GM23248 (cell line): ENCODE measurements at regions not wholly inside any gene's neighbourhood (a gene's known extent, or its start where the extent isn't known, plus 50 kb on each side); places are given as distances from the start of the nearest gene placed in this dataset.

ENCODE experiments used
- DNase-seq: peaks from one replicate; pipeline ENCODE4 v3.0.0-alpha.2; 2015
- H2AFZ ChIP-seq: fragments of 200-600 bp; sonication (generic); 2 replicates; pipeline ENCODE4 v1.6.1; 2016; ENCODE audit warnings: antibody characterized with exemption
- H3F3A ChIP-seq: fragments of 200-600 bp; sonication (generic); 2 replicates; pipeline ENCODE4 v1.6.1; 2016; ENCODE audit warnings: mild to moderate bottlenecking, antibody characterized with exemption, mixed run types; ENCODE audit not compliant: insufficient read depth
- H3K27ac ChIP-seq: fragments of 200-600 bp; sonication (generic); 2 replicates; pipeline ENCODE4 v1.5.1; 2016; ENCODE audit warnings: mild to moderate bottlenecking
- H3K27me3 ChIP-seq: fragments of 200-600 bp; sonication (generic); replicated peaks from 2 replicates; pipeline ENCODE4 v1.6.1; 2016; ENCODE audit warnings: mild to moderate bottlenecking; ENCODE audit not compliant: insufficient read depth
- H3K36me3 ChIP-seq: fragments of 200-600 bp; sonication (generic); 2 replicates; pipeline ENCODE4 v1.6.1; 2016; ENCODE audit warnings: low read depth, mild to moderate bottlenecking
- H3K4me1 ChIP-seq: fragments of 200-600 bp; sonication (generic); 2 replicates; pipeline ENCODE4 v1.6.1; 2016; ENCODE audit warnings: mild to moderate bottlenecking; ENCODE audit not compliant: insufficient read depth
- H3K4me2 ChIP-seq: fragments of 200-600 bp; sonication (generic); one replicate; pipeline ENCODE4 v1.6.1; 2016; ENCODE audit warnings: mild to moderate bottlenecking; ENCODE audit not compliant: unreplicated experiment
- H3K4me3 ChIP-seq: fragments of 200-600 bp; sonication (generic); 2 replicates; pipeline ENCODE4 v1.5.1; 2016; ENCODE audit warnings: mild to moderate bottlenecking
- H3K79me2 ChIP-seq: fragments of 200-600 bp; sonication (generic); 2 replicates; pipeline ENCODE4 v1.6.1; 2016; ENCODE audit warnings: mild to moderate bottlenecking; ENCODE audit not compliant: insufficient read depth
- H3K9ac ChIP-seq: fragments of 200-600 bp; sonication (generic); 2 replicates; pipeline ENCODE4 v1.6.1; 2016; ENCODE audit warnings: mild to moderate bottlenecking
- H3K9me2 ChIP-seq: fragments of 200-600 bp; sonication (generic); 2 replicates; pipeline ENCODE4 v1.6.1; 2016; ENCODE audit warnings: mixed run types, mild to moderate bottlenecking, moderate library complexity; ENCODE audit not compliant: insufficient read depth
- H3K9me3 ChIP-seq: fragments of 200-600 bp; sonication (generic); one replicate; pipeline ENCODE4 v1.6.1; 2017; ENCODE audit warnings: low read depth
- H4K20me1 ChIP-seq: fragments of 200-600 bp; sonication (generic); 2 replicates; pipeline ENCODE4 v1.6.0; 2016; ENCODE audit not compliant: insufficient read depth
- EZH2 ChIP-seq: fragments of 200-600 bp; sonication (generic); IDR thresholded peaks from 2 replicates; pipeline ENCODE4 v1.6.1; 2018; ENCODE audit warnings: antibody characterized with exemption, mild to moderate bottlenecking; ENCODE audit not compliant: insufficient read depth, poor library complexity, severe bottlenecking
- EZH2phosphoT487 ChIP-seq: fragments of 200-600 bp; sonication (generic); IDR thresholded peaks from 2 replicates; pipeline ENCODE4 v1.6.1; 2018; ENCODE audit warnings: antibody characterized with exemption, moderate library complexity, mild to moderate bottlenecking, low read depth; ENCODE audit not compliant: insufficient read depth
- WGBS, 2 experiments: methylation state at CpG; one replicate each; pipeline ENCODE4 v1.1.6; 2015 to 2017; ENCODE audit warnings: low lambda C conversion rate in 2 of 2, low coverage in 1 of 2; ENCODE audit errors: missing lambda C conversion rate in 2 of 2; 5-methylcytosine and 5-hydroxymethylcytosine counted together
- in situ Hi-C: fragments of 300-500 bp; cut with MboI; formaldehyde crosslinking; loops from 2 replicates; pipeline ENCODE4 v1.15.0; 2020

DNA sequence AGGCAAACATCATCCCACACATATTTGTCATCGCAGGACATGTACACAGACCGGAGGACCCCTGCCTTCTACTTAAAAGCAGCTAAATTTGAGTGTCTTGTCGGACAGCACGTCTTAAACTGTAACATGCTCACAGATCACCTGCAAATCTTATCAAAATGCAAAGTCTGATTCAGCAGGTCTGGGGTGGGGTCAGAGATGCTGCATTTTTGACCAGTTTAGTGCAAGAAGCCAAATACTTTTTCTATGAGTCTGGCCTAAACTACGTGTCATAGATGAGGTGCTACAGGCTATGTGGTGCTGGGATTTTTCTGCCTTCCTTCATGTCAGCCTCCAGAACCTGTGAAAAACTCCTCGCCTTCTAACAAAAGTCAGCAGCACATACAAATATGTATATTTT lies 178.8 kb upstream of the LHX5 start:
- no peak overlapping the region for H3K4me2 ChIP-seq
- no peaks in the 10 kb centered on the region for H3K79me2 ChIP-seq
- no peaks in the 10 kb centered on the region for H3K9me2 ChIP-seq
- no peak overlapping the region for H3K4me3 ChIP-seq
- no peaks in the 10 kb centered on the region for H3K9me3 ChIP-seq
- no peaks in the 10 kb centered on the region for H3K36me3 ChIP-seq
- H4K20me1 ChIP-seq: no peaks in the 10 kb centered on the region
- TF ChIP-seq EZH2 (no peak), EZH2phosphoT487 (no peak)
- H3K27ac ChIP-seq: no peak overlapping the region
- in situ Hi-C loops: no loop called here
- no peaks in the 10 kb centered on the region; the same call in 1 of the 2 replicates for H3K27me3 ChIP-seq
- no peaks in the 10 kb centered on the region for H3F3A ChIP-seq
- no peaks in the 10 kb centered on the region for H3K4me1 ChIP-seq
- no peak overlapping the region for H3K9ac ChIP-seq
- H2AFZ ChIP-seq: no peak overlapping the region
- DNase-seq: no peak
- 33 to 40% methylated on average over 6 of the region's 6 CpGs for WGBS, 2 experiments

DNA sequence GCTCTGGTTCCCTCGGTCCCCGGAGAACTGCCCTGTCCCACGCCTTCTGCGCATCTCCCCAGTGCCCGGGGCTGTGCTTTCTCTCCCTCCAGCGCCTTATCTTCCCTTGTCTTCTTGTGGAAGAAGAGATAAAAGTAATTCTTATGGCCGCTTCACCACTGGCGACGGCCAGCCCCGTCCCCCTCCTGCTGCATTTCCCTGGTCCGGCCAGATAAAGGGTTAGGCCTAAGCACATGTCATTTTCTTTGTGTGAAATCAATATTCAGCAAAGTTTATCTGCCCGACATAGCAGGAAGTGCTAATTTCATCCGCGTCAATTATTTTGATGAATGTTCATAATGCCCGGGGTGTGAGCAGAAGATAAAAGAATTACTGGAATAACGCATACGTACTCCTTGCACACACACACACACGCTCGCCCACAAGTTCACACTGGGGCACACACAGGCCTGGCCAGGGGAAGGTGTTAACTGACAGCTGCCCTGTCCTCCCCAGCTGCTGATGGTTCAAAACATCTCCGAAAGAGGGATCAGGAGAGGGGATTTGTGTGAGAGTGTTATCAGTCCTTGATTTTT lies 177.7 kb upstream of the LHX5 start:
- no peak overlapping the region for H2AFZ ChIP-seq
- 52 to 54% methylated on average over 20 of the region's 20 CpGs for WGBS, 2 experiments
- no peaks in the 10 kb centered on the region for H3K9me3 ChIP-seq
- no peaks in the 10 kb centered on the region for H4K20me1 ChIP-seq
- no peak for TF ChIP-seq EZH2
- TF ChIP-seq EZH2phosphoT487: no peak
- H3K4me3 ChIP-seq: no peak overlapping the region
- no peaks in the 10 kb centered on the region for H3F3A ChIP-seq
- no peaks in the 10 kb centered on the region for H3K9me2 ChIP-seq
- in situ Hi-C loops: no loop called here
- DNase-seq: no peak
- no peak overlapping the region for H3K9ac ChIP-seq
- no peak overlapping the region for H3K27ac ChIP-seq
- no peak overlapping the region for H3K4me2 ChIP-seq
- no peaks in the 10 kb centered on the region for H3K36me3 ChIP-seq
- H3K4me1 ChIP-seq: no peaks in the 10 kb centered on the region
- H3K79me2 ChIP-seq: no peaks in the 10 kb centered on the region
- H3K27me3 ChIP-seq: no peaks in the 10 kb centered on the region; the same call in 1 of the 2 replicates

DNA sequence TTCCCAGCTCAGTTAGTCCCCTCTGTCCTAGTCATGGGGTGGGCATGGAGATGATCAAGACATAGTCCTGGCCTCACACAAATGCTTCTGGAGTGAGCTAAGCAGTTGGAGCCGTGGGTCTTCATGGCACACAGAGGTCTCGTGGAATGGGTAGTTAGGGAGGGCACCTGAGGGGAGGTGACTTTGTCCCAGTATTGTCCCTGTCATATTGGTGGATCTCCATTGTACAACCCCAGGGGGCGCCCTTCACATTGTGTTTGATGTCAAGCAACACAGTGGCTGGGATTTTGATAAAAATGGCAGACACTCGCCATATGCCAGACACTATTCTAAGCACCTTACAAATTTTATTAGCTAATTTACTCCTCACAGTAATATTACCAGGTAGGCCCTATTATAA lies 175.4 kb upstream of the LHX5 start:
- H3K4me3 ChIP-seq: no peak overlapping the region

DNA sequence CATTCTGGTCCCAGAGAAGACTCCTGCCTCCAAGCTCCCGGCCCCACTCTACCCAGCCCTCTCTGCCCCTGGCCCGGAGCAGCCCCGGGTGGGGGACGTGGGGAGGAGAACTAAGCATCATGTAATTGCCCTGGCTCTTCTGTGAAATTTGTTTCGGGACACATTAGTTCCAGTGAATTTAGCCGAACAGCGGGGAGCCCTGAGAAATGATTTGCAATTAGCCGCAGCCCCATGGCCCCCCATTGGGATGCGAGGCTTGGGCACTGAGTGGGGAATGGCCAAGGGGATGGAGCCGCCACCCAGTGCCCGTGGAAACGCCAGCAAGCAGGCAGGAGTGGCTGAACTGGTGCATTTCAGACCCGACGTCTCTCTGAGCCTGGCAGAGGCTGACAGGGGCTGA lies 173.9 kb upstream of the LHX5 start:
- Histone ChIP-seq H3K4me3 (no peak overlapping the region), H2AFZ (no peak overlapping the region), H3K4me1 (no peaks in the 10 kb centered on the region), H3K79me2 (no peaks in the 10 kb centered on the region), H3K9me3 (no peaks in the 10 kb centered on the region), H3K9ac (no peak overlapping the region), H3K9me2 (no peaks in the 10 kb centered on the region), H4K20me1 (no peaks in the 10 kb centered on the region), H3K27me3 (no peaks in the 10 kb centered on the region; the same call in 1 of the 2 replicates), H3F3A (no peaks in the 10 kb centered on the region), H3K4me2 (no peak overlapping the region), H3K27ac (no peak overlapping the region), H3K36me3 (no peaks in the 10 kb centered on the region)
- TF ChIP-seq EZH2 (no peak), EZH2phosphoT487 (no peak)
- DNase-seq: no peak
- 25 to 28% methylated on average over 14 of the region's 14 CpGs for WGBS, 2 experiments
- in situ Hi-C loops: no loop called here

More for the DNA sequence above, 175.4 kb upstream of the LHX5 start:
- no peaks in the 10 kb centered on the region for H3K36me3 ChIP-seq
- H3K27ac ChIP-seq: no peak overlapping the region
- no peaks in the 10 kb centered on the region for H3K9me2 ChIP-seq
- TF ChIP-seq EZH2 (no peak), EZH2phosphoT487 (no peak)
- no peak for DNase-seq
- no peaks in the 10 kb centered on the region; the same call in 1 of the 2 replicates for H3K27me3 ChIP-seq
- 25 to 27% methylated on average over 4 of the region's 4 CpGs for WGBS, 2 experiments
- H2AFZ ChIP-seq: no peak overlapping the region
- in situ Hi-C loops: no loop called here
- H3K4me1 ChIP-seq: no peaks in the 10 kb centered on the region
- H3K9ac ChIP-seq: no peak overlapping the region
- no peaks in the 10 kb centered on the region for H4K20me1 ChIP-seq
- no peaks in the 10 kb centered on the region for H3K9me3 ChIP-seq
- no peak overlapping the region for H3K4me2 ChIP-seq
- no peaks in the 10 kb centered on the region for H3F3A ChIP-seq
- H3K79me2 ChIP-seq: no peaks in the 10 kb centered on the region

DNA sequence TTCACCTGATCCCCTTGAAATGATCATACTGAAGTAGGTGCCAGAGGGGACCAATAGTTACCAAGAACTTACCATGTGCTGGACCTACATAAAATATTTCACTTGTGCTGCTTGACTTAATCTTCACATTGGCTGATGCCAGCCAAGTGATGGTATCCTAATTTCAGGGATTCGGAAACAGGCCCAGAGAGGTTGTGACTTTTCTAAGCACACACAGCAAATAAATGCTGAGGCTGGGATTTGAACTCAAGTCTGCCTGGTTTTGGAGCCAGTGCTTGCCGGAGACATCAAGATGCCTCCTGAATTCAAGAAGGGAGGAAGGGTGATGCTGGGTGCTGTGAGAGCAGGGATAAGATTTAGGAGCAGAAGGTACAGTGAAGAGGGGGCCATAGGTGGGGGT lies 173.5 kb upstream of the LHX5 start:
- TF ChIP-seq EZH2 (no peak), EZH2phosphoT487 (no peak)
- H3K4me1 ChIP-seq: no peaks in the 10 kb centered on the region
- 36 to 50% methylated on average over 2 of the region's 2 CpGs for WGBS, 2 experiments
- H3K4me3 ChIP-seq: no peak overlapping the region
- H3K9ac ChIP-seq: no peak overlapping the region
- H3K36me3 ChIP-seq: no peaks in the 10 kb centered on the region
- no peak overlapping the region for H3K27ac ChIP-seq
- H3K27me3 ChIP-seq: no peaks in the 10 kb centered on the region; the same call in 1 of the 2 replicates
- no peaks in the 10 kb centered on the region for H3K79me2 ChIP-seq
- H3K9me3 ChIP-seq: no peaks in the 10 kb centered on the region
- in situ Hi-C loops: no loop called here
- no peaks in the 10 kb centered on the region for H3F3A ChIP-seq
- H3K4me2 ChIP-seq: no peak overlapping the region
- H4K20me1 ChIP-seq: no peaks in the 10 kb centered on the region
- H3K9me2 ChIP-seq: no peaks in the 10 kb centered on the region
- no peak for DNase-seq
- H2AFZ ChIP-seq: no peak overlapping the region
